ENCODE measurements at regions not wholly inside any gene's neighbourhood (a gene's known extent, or its start where the extent isn't known, plus 50 kb on each side); places are given as distances from the start of the nearest gene placed in this dataset.
"Not testable (repeated sequence)": the region's sequence is repeated elsewhere in the genome, so short reads cannot be mapped to it uniquely, and the experiment has no call there.

DNA sequence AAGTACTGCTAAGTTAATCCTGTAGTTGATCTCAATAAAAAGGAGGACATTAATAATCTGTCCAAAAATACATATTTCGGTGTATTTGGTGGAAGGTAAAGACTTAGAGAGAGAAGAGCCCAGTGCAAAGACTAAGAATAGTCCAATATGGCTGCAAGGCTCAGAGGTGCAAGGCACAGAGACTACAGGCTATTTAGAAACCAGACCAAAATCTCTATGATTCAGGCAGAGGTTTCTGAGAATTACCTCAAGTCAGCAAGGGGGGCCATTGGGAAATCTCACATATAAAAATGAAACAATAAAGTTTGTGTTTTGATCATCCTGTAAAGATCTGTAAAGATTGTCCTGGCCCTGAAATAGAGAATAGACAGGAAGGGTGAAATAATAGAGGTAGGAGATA, 1173.0 kb downstream of the VRK1 start:
- DNase-seq (ENCODE audit: low read depth in 1 of 2, low spot score in 1 of 2), result no peak

DNA sequence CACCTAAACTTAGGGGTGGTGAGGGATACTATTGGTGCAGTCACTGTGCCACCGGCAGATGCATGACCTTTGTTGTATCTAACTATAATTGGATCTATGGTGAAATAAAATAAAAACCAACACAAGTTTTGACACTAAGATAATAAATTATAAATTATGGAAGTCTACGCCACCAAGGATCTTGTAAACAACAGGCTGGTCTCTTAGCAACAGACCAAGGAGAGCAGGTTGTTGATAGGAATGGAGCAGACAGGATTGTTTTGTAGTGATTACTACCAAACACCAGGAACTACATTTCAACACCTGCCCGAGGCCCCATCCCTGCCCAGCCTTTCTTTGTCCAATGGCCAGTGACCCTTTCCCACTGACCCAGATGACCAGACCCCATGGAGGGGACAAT, 1178.0 kb downstream of the VRK1 start:
- DNase-seq (ENCODE audit: low read depth in 1 of 2, low spot score in 1 of 2), result no peak

DNA sequence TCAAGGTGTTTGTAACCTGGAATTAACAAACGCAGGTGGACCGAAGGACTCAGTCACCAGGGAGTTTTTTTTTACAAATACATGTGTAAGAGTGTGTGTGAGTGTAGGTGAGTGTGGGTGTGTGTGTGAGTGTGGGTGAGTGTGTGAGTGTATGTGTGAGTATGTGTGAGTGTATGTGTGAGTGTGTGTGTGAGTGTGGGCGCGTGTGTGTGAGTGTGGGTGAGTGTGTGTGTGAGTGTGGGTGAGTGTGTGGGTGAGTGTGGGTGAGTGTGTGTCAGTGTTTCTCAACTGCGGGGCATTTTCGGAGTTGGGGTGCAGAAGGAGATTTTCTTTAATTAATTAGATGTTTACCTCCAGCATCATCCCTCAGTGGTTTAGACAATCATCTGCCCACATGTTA, 1178.8 kb downstream of the VRK1 start:
- no peak for DNase-seq (ENCODE audit: low read depth in 1 of 2, low spot score in 1 of 2)

DNA sequence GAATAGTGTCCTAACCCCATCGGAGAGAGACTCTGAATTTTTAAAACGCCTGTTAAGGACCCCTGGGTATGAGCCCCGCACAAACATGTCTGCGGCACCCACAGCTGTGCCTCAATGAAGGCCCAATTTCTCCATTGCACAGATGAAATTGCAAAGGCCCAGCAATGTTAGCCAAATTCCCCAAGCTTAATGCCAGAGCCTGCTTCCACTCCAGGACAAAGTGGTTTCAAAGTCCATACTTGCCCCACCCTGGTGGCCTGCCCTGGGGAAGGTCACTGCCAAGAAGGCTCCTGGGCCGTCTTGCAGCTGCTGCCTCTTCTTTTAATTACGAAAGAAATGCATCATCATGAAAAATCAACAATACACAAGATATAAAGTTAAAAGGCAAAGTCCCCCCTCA, 1179.7 kb downstream of the VRK1 start:
- DNase-seq (ENCODE audit: low read depth in 1 of 2, low spot score in 1 of 2), result no peak

DNA sequence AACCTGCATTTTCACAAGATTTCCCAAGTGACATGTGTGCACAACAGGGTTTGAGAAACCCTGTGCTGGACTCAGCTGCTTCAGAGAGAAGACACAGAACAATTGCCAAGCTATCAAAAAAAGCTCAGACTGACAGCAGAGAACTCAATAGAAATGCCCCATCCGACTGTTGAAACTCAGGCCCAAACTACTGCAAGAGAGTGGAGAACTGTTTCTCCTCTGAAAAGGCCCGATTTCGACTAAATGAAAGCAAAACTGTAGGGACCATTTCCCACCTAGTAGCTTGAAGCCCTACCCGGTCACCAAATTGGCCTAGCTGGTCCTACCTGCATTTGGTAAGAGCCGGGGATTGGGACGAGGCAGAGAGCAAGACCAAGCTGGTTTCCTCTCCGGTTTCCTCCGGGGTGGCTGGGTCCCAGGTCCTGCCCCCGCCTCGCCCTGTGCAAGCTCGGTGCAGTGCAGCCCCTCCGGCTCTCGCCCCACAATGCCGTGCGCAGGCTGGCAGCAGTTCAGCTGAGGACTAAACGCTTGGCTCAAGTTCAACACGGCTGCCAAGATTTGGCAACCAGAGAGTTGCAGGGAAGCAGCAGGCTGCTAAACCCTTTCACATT, 1180.6 kb downstream of the VRK1 start:
- DNase-seq (ENCODE audit: low read depth in 1 of 2, low spot score in 1 of 2), result peak; percentile 49 to 65

DNA sequence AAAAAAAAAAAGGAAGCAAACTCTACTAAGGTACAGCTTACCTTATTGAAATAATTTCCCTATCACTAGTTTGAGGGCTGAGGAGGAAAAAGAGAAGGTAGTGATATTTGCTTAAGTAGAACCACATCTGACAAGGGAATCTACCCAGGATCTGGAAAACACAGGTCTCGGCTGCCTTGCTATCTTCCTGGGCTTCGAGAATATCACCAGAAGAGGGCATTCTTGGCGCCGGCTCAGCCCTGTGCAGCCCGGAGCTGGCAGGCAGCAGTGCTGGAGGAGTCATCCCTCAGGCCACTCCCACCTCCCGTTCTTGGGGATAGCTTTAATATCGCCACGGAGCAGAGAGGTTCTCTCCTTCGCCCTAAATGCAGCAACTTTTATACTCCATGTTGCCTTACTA, 1181.2 kb downstream of the VRK1 start:
- peak; percentile 51 to 83 for DNase-seq (ENCODE audit: low read depth in 1 of 2, low spot score in 1 of 2)

DNA sequence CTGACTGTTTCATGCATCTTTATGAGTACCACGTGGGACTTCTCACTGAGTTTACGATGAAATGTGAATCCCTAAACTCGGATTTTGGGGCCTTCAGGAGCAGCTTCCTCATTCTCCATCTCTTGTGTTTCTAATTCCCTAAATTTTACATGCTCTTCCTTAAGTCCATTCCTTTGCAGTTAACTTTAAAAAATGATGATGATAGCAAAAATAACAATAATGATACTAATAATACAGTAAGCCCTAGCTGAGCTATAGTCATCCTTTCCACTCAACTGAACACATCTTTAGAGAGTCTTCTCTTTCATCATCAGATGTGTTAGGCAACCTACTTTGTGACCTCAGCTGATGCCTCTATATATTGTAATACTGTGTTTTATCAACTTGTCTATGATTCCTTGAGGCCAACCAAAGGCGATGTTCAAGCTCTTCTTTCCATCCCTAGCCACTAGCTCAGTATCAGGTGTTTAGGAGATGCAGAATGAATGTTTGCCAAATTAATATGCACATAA, 1196.4 kb downstream of the VRK1 start:
- no peak for DNase-seq (ENCODE audit: low read depth in 1 of 2, low spot score in 1 of 2)

DNA sequence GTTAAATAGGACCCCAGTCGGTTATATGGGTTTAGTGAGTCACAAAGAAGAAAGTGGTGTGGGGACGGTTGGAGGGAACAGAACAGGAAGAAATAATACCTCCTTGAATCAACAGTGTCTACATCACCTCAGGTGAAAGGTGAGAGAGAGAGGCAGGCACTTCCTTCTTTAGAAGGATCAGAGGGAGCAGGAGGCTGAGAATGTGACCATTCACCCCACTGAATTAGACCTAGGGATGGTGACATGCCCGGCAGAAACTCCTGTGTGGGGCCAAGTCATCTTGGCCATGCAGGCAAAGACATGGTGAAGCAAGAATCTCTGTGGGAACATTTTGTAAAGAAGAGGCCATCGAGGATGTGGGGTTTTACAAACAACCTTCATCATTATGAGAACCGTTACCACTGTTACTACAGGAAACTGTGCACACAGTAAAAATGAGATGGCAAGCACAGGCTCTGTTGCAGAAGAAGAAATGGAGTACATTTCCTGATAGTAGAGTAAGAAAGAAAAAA, 1196.9 kb downstream of the VRK1 start:
- no peak for DNase-seq (ENCODE audit: low read depth in 1 of 2, low spot score in 1 of 2)

DNA sequence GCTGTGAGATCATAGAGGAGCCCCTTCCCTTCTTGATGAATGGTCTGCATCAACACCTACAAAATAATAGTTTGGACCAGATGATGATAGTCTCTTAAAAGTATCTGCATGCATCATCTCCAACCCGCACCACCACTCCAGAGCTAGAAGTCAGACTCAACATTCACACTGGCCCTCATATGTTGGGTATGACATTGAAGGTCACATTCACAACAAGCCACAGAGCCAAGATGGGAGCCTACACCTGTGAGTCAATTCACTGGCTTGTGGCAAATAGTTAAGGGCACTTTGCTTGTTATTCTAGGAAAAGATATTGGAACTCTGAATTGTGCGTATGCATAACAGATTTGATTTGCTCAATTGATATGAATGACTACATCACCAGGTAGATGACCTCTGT, 1197.9 kb downstream of the VRK1 start:
- no peak for DNase-seq (ENCODE audit: low read depth in 1 of 2, low spot score in 1 of 2)

DNA sequence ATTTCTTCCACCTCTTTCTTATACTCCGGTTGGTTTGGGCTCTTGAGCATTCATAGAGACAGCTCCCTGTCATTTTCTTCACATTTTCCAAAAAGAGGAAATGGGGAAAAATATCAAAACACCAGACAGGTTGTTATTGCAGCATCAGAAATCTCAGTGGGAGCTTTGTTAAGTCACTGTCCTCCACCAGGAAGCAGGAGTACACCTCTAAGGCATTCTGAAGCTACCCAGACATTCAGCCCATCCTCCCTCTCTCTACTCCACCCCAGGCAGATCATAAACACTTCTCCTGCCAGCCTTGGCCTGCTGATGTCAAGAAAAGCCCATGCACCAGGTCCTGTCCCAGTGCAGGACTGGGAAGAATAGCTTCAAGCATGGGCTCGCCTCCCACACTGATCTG, 1198.3 kb downstream of the VRK1 start:
- DNase-seq (ENCODE audit: low read depth in 1 of 2, low spot score in 1 of 2), result no peak

DNA sequence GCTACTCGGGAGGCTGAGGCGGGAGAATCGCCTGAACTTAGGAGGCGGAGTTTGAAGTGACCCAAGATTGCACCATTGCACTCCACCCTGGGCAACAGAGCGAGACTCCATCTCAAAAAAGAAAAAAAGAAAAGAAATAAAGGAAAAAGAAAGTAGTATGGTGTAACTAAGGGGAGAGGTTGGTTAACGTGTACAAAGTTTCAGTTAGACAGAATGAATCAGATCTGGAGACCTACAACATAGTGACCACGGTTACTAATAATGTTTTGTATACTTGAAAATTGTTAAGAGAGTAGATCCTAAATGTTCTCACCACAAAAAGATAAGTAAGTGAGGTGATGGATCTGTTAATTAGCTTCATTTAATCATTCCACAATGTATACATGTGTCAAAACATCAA, 1208.8 kb downstream of the VRK1 start:
- no peak for DNase-seq (ENCODE audit: low read depth in 1 of 2, low spot score in 1 of 2)

DNA sequence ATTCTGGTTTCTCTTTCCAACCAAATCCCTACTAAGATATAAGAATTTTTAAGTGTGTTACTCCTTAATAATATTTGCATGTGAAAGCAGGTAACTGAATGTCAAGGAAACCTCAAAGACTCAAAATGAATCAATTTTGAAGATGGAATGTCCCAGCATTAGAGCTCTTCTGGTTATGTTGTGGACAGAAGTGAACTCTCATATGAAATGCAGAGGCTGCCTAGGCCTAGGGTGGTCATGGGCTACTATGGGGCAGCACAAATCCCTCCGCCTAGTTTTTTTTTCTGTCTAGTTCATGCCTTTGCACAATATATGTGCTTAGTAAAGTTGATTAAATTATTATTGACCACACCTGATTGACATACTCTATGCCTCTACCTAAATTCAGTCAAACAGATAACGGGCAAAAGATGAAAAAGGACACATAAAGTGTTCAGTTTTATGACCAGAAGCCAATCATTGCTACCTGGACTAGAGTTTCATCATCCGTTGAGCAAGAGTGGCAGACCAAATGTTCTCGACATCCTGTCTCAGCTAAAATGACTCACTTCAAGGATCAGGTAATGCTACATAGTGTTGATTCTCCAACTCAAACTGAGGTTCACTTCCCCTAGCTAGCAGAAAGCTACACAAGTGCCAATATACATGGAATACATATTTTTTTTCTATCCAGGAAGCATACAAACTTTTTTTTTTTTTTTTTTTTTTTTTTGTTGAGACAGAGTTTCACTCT, 1211.4 kb downstream of the VRK1 start:
- DNase-seq (ENCODE audit: low read depth in 1 of 2, low spot score in 1 of 2), result peak in 1 of 2 donors; percentile 12

DNA sequence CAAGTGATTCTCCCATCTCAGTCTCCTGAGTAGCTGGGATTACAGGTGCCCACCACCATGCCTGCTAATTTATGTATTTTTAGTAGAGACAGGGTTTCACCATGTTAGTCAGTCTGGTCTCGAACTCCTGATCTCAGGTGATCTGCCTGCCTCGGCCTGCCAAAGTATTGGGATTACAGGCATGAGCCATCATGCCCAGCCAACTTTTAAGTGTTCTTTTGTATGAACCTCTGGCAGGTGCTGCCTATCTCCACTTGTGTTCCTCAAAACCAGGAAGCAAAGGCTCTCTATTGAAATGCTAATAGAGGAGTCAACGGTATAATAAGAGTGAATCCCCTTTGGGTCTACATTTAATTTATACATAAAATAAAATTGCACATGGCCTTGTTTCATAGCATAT, 1212.0 kb downstream of the VRK1 start:
- not testable (repeated sequence) for DNase-seq (ENCODE audit: low read depth in 1 of 2, low spot score in 1 of 2)

DNA sequence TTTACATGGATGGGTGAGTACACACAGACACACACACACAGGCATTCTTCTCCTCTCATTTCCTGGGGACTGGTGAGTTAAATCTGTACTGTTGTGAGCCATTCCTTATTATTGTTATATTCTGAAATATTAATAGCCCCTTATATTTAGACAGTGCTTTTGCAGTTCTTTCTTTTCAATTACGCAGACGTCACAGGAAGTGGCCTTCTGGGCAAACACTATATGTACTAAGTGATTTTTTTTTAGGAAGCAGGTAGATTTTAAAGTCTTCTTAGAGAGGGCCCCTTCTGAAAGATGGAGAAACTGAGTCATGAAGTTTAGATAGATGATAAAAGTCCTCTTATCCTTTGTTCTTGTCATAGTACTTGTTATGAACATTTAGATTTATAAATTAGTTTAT, 1213.6 kb downstream of the VRK1 start:
- DNase-seq (ENCODE audit: low read depth in 1 of 2, low spot score in 1 of 2), result no peak

DNA sequence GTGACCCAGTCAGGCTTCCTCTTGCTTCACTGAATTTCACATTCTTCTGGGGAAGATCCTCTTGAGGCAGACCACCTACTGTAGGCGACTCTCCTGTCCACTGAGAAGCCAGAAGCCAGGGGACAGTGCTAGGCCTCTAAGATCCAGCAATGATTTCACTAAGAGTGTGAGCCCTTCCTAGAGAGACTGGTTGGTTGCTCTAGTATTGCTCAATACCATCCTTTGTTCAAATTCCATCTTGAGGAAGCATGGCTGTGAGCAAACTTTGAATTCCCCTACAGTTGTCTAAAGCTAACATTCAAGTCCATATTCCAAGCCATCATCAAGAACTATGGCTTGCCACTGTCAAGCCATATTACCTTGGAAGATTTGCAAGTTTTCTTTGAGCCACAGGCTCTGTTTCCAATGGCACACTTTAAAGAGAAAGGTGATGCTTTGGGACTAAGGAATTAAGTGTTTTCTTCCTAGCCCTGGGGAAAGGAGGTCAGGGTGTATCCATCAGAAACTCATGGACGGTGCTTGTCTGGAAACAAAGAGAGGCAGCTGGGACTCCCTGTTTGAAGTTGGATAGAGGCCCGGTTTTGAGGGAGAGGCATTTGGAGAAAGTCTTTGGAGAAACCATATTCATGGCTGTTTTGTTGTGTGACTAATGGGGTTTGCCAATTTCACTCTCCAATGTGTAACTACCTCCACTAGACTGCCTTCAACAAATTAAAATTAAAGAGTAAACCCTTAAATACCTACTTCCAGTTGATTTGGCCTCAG, 1217.9 kb downstream of the VRK1 start:
- DNase-seq (ENCODE audit: low read depth in 1 of 2, low spot score in 1 of 2), result no peak

DNA sequence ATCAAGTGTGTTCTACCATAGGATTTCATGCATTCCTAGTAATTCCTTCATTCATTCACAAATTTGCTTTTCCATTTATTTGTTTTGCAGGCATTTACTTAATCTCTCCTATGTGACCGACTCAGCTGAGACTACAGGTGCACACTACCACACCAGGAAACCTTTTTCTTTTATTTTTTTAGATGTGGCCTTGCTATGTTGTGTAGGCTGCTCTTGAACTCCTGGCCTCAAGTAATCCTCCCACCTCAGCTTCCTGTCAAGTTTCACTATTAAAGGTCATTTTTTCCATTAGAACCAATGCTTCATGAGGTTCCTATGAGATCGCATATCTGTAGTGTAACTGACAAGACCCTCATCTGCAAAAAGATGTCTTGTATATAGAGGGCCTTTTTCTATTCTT, 1218.7 kb downstream of the VRK1 start:
- no peak for DNase-seq (ENCODE audit: low read depth in 1 of 2, low spot score in 1 of 2)

DNA sequence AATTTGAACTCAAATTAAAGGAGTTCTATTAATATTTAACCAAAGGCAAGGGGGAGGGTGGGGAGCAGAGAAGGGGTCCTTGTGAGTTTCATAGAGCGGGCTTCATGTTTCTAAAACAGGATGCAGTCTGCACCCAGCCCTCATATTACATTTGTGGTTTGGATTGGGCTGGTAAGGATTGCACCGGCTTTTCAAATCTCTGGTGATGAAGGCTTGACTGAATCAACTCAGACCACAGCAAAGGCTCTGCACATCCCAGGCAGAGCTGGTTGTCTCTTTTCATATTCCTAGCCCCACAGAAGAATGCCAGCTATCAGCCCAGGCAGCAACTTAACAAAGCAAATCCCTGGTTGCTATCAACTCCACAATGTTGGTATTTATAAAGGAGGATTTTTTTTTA, 1221.4 kb downstream of the VRK1 start:
- no peak for DNase-seq (ENCODE audit: low read depth in 1 of 2, low spot score in 1 of 2)

DNA sequence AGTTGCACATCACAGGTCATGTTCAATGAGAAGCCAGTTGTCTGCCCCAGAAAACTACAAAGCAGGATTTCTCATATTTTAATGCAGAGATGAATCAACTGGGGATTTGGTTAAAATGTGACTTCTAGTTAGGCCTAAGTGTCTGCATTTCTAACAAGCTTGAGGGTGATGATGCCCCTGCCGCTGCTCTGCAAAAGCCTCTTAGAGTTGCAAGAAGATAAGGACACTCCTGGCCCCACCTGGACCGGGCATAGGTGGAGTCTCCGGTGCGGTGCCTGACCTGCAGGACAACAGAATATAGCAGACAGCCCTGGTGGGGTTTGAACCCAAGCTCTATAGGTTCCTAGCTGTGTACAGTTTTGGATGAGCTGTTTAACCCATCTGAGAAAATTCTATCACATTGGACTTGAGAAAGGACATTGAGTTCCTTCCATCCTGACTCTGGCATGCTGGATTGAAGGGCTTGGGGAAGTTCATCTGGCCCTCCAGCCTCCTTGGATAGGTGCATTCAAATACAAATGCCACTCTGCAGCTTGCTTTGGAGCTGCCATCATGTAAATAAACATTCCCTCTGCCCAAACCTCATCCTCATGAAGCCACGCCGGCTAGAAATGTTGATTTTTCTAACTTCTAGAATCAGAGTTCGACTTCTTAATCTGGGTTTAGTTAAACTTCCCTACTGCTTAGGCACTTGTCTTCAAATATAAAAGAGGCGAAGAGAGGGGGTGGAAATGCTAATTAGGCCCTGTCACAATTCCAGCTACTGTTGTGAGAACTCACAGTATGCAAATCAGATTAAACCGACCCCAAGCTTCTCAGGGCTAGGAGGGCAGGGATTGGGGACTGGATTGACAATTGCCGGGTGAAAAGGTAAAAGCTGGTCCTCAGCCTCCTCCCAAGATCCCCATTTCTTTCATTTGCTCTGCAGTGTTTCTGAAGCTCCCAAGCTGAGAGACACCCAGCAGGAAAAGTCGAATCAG, 1225.6 kb downstream of the VRK1 start:
- DNase-seq (ENCODE audit: low read depth in 1 of 2, low spot score in 1 of 2), result no peak

DNA sequence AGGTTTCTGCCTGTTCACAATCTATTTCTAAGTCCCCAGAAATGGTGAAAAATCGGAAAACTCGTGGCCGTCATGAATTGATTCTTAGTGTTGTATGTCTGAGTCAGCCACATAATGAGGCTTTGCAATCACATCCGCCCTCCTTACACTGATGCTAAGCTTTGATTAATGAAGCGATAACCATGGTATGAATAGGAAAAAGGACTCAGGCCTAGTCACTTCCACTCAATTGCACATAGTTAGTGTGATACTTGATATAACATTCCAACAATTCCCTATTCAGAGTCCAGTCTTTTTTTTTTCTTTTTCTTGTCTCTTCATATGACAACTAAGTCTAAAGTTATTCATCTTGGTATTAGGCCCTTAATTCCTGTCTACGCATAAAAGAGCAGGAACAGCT, 1231.0 kb downstream of the VRK1 start:
- DNase-seq (ENCODE audit: low read depth in 1 of 2, low spot score in 1 of 2), result no peak

DNA sequence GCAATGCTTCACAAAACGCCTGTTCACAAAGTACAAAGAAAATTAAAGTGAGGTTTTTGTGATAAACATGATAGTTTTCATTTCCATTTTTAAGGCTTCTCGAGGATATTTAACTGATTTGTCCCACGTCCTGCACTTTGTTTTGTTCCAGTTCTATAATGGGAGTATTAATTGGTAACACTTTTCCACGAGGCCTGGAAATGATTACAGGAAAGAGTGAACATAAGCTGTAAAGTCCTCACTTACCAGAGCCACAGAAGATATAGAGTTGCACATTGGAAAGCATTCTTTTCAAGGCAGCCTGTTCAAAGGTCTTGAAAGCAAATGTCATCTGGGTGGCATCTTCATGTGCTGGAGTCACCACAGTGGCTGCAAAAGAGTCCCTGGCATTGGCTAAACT, 1236.6 kb downstream of the BCL11B start:
- DNase-seq (ENCODE audit: low read depth in 1 of 2, low spot score in 1 of 2), result no peak

DNA sequence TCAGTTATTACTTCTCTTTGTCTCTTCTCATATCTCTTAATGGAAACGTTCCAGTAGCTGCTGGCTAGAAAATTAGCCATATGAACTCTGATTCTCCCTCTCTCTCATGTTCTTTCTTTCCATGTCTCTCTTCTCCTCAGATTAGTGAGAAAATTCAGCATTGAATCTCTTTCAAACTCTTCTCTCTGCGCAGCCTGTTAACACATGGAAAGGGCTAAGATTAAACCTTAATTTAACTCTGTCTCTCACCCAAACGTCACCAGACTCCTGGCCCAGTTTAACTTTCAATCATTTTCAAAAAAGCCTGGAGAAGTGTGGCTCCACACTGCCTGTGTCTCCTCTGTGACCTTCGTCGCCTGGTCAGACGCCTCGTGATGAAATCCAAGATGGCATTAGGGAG, 1234.2 kb downstream of the BCL11B start:
- no peak for DNase-seq (ENCODE audit: low read depth in 1 of 2, low spot score in 1 of 2)
